ENCODE measurements at regions not wholly inside any gene's neighbourhood (a gene's known extent, or its start where the extent isn't known, plus 50 kb on each side); places are given as distances from the start of the nearest gene placed in this dataset.
A peak's percentile ranks its signal among the peaks of the same experiment; 100 is the strongest.

DNA sequence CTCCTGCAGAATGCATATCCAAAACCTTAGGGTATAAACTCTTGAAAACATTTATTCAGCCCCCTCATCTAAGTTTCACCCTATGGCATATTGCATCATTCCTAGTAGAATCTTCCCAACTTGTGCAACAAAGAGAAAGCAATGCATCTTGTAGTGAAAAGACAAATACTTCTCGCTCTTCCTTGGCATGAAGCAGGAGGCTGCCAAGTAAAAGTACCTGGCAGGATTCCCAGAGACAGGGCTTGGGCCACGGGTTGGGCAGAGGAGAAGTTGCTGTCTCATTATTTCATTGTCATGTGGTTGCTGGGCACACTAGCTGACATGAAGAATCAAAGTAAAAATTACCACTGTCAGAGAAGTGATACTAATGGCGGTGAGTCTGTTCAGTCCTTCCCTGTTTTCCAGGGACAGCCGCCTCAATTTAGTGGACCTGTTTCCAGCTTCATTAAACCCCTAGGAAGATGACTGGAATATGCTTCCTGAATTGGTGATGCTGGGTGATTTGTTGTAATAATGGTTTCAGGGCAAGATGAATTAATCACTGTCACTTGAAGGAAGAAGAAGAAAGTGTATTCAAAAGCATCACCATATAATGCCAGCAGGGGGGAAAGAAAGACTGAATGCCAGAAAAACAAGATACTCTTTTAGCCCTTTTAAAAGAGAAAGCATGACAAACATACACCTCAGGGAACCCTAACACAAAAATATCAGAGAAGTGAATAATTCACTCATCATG lies 380.5 kb upstream of the IGFBP7 start:
- DNase-seq (ENCODE audit: low read depth): no peak

DNA sequence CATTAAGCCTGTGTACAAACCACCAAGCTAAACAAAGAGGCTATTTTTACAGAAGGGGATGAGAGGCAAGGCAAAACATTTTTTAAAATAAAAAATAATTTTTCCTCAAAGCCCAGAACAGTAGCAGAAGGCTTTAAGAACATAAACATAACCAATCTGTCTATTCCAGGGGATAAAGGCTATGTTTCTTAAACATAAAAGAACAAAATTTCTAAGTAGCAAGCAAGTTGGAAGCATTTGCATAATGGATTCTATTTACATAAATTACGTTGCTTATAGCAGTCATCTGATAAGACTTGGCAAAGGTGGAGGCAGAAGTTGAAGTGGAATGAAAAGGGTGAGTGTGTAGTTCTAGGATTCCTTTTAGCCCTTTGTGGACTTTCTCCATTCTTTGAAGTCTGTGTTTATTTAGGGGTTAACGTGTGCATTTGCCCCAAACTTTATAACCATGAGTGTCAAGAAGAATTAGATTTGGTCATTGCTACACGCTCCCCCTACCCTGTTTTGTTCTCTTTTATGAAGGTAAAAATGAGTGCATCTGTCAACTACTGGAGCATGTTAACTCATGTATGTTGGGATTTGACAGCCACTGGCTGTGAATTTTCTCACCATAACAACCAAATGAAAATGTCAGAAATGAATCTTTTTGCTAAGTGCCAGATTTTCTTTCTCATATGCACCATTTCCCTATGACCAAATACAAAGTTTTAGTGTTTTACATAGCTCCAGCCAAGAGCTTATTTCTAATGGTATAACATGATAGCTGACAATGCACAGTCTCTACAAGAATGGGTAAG lies 378.4 kb upstream of the IGFBP7 start:
- no peak for DNase-seq (ENCODE audit: low read depth)

DNA sequence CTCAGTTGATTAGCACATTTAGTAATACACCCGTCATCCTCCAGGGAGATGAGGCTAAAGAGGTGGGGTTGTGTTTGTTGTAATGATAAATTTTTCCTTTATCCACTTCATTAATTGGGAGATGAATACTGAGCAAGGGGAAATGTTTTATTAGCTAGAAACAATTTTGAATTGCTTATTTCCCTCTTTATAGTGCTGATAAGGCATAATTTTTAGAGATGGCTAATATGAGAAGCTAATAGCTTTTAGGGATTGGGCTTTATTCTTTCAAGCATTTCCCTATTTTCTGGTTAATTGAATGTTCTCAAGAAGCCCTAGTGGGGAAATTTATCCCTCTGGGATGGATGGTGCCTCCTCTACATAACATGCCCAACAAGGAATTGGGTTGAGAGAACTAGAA lies 365.2 kb upstream of the IGFBP7 start:
- no peak for DNase-seq (ENCODE audit: low read depth)

DNA sequence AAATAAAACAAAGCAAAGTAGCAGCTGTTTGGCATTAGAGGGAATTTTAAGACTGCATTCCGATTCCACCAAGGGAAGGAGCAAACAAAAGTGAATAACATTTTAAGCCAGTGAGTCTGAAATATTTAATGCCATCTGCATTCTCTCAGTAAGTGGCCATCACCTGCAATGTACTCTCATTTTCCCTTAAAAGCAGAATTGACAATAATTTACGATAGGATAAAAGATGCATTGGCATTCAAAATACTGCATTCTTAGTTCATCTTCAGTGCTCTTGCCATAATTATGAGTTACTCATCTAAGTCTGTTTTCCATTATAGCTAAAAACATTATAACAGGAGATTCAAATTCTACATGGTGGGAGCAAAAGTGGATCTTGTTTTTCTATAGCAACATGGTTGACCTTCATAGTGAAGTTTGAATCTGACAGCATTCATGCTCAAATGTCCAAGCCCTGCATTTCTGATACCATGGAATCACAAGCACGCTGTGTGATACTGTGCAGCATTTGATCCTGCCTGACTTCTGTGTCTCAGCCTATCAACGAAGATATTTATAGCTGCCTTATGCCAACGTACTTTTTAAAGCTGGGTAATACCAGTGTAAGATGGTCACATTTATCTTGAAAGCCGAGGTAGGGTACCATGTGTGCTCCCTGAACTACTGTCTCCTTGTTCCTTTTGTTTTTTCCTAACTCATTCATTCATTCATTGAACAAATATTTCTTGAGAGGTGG lies 355.3 kb upstream of the IGFBP7 start:
- DNase-seq (ENCODE audit: low read depth): no peak

DNA sequence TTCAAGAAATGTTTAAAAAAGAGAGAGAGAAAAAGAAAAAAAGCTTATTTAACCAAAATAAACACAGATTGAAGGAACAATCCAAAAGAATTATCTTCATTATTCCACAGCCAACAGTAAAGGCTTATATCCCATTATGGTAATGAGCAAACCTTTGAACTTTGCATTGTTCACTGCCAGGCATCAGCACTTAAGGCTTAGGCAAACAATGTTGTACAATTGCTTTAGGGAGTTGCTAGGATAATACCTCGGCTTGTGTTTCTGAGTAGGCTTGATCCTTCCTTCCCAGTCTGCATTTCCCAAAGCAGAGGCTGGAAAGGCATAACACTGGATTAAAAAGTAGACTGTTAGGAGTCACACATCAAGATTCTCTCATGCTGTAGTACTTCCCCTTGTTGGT lies 352.7 kb upstream of the IGFBP7 start:
- no peak for DNase-seq (ENCODE audit: low read depth)

DNA sequence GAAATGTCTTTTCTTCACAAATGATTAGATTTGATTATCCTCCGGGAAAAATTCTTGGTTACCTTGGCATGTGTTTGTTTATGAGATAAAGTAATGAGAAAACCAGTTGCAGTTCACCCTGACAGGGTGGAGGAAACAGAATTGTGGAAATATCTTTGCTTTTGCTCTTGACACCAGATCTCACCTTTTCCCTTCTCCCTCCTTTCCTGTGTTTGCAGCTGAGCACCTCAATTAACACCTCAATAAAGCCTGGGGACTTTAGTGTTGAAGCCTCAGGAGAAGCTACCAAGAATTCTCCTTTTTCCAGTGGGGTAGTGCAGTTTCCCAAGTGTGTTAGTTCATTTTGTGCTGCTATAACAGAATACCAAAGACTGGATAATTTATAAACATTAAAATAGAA lies 350.8 kb upstream of the IGFBP7 start:
- DNase-seq (ENCODE audit: low read depth): no peak

DNA sequence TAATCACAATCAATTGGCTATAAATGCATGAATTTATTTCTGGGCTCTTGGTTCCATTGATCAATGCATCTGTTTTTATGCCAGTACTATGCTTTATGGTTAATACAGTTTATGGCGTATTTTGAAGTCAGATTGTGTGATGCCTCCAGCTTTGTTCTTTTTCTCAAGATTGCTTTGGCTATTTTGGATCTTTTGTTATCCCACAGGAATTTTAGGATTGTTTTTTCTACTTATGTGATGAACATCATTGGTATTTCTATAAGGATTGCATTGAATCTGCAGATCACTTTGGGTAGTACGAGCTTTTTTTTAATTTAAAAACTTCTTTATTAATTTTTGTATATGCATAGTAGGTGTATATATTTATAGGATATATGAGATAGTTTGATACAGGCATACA lies 338.7 kb upstream of the IGFBP7 start:
- DNase-seq (ENCODE audit: low read depth): no peak

DNA sequence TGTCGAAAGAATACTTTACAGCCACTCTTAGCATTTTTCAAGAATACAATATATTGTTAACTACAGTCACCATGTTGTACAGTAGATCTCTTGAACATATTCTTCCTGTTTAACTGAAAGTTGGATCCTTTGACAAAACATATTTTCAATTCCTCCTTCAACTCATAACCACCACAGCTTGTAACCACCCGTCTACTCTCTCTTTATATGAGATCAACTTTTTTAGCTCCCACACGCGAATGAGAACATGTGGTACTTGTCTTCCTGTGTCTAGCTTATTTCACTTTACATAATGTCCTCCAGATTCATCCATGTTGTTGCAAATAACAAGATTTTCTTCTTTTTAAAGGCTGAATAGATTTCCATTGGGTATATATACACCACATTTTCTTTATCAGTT lies 338.3 kb upstream of the IGFBP7 start:
- no peak for DNase-seq (ENCODE audit: low read depth)

DNA sequence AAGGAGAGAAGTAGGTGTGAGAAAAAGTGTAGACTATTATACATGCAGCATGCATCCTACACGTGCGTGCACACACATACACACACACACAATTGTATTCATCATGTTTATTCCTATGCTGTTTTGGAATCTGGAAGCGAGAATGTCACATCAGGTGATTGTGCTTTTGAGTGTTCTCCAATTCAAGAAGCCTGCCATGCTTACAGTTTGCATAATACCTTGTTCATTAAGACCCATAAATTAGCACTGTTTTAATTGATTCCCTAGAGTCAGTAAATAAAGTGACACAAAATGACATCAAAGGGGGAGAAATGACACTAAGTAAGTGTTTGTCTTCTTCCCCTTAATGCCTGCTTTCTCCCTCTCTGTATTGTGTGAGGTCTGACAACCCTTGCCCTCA lies 336.1 kb upstream of the IGFBP7 start:
- DNase-seq (ENCODE audit: low read depth): no peak

DNA sequence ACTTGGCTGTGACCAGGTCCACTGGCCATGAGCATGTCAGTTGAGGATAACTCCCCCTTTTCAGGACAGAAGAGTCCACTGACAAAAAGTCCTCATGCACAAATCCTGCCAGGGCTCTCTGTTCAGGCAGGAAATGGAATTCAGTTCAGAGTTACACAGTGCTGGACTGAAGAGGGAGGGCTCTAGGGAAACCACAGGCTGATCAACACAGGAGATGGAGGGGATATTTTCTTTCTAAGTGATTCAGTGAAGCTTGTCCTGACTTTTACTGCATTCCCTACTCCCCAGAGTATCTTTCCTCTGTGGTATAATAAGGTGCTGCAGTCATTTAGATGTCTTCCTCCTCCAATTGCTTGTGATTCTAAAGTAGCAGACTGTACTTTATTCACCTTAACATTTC lies 335.5 kb upstream of the IGFBP7 start:
- DNase-seq (ENCODE audit: low read depth): no peak

DNA sequence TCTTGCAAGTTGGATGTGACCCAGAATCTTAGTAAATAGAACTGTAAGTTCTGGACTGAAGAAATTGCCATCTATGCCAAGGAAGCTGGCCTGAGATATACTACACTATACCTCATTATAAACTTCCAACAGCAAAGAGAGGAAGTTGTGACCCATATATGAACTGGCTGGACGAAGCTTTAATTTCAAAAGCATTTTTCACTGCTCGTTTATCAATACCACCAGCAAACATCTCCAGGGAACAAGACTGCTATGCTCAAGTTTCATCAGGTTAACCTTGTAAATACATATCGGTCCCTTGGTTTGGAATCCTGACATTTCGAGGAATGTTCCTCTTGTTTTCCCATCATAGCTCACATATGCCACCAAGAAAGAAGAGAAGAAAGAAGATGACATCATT lies 334.5 kb upstream of the IGFBP7 start:
- no peak for DNase-seq (ENCODE audit: low read depth)

DNA sequence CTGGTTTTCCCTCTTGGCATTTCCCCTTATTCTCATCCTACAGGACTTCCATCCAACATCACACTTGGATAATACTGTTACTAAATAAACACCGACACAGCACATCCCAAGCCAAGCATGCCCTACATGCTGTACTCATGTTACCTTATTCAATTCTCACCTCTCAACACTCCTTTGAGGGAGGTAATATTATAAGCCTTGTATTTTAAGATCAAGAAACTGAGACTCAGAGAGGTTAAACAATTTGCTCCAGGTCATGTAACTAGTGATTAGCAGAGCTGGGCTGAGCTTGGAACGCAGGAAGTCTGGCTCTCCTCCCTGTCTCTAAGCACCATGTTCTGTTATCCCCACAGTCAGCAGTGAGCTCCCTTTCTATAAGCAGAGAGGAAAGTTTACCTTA lies 333.6 kb upstream of the IGFBP7 start:
- DNase-seq (ENCODE audit: low read depth): no peak

DNA sequence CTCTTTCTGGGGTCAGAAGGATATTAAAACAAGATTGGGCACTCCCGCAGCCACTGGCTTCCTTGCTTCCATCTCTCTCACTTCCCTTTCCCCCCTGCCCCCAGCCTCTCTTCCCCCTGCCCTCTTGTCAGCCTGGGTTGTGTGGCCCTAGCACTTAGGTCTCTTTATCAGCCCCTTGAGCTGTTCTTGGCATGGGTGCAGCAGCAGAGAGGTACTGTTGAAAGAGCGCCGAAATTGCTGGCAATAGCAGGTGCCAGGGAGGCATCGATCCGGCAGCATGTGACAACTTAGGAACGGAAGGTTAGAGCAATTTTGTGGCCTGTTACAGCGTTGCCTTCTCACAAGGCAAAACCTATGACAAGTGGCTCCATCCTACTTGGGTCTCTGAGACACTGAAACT lies 333.1 kb upstream of the IGFBP7 start:
- no peak for DNase-seq (ENCODE audit: low read depth)

DNA sequence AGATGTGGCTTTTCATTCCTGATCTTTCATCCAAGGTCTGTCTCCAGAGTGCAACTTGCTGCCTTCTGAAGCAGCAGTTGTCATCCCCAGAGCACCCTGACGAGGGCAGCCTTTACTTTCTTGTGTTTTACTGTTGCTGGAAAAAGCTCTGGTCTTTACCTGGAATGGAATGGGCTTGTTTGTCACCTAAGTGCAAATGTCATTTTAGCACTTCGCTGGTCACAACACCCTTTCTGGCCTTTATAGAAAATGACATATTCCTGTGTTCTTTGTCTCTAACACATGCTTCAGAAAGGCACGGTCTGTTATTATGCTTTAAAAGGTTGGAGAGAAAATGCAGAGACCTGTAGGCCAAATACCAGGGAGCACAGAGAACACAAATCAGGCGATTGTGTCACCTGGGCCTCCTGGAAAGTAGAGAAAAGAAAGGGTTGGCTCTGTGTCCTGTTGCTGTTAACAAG lies 332.7 kb upstream of the IGFBP7 start:
- DNase-seq (ENCODE audit: low read depth): peak; percentile 55

DNA sequence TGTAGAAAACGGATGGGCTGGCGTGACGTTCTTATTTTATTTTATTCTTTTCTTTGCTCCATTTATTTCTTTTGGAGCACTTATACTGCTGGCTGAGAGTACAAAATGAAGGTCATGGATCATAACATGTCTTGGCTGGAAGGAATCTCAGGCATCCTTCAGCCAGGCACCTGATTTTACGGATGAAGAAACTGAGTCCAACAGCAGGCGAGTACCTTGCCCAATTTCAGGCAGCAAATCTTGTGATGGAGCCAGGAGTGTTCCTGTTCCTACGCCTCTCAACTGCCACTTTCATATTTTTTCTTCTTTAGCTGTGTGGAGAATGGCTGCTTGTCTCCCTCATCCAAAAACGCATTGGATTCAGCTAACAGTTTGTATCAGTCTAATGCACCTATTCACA lies 332.1 kb upstream of the IGFBP7 start:
- DNase-seq (ENCODE audit: low read depth): no peak

DNA sequence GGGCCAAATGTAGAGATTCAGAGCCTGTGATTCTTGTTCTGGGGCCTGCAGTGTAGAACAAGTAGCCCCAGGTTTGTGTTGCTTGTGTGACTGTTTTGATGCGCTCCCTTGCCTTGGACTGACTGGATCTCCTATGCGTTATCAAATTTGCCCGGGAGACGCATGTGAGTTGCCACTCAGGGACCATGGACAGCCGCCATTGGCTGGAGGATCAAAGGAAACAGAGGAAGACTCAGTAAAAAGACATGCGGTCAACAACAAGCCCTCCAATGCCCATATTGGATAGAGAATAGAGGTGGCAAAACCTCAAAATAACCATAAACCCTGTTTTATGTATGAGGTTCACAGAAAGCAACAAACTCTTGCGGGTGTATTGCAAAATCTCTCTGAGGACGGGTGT lies 327.5 kb upstream of the IGFBP7 start:
- no peak for DNase-seq (ENCODE audit: low read depth)

DNA sequence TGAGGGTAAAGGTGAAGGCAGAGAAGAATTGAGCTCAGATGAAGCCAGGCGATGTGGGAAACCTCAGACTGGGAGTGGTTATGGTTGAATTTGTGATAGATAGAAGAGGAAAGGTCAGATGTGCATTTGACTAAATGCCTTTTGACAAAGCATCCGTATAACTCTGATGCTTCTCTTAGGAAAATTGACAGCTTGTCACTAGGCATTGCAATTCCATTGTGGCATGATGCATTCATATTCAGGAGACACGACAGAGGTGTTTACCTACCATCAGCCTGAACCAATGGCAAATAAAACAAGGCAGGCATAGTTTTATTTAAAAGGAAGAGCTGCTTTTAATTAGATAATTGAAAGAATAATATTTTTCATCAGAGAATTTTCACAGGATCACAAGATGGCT lies 325.1 kb upstream of the IGFBP7 start:
- no peak for DNase-seq (ENCODE audit: low read depth)

DNA sequence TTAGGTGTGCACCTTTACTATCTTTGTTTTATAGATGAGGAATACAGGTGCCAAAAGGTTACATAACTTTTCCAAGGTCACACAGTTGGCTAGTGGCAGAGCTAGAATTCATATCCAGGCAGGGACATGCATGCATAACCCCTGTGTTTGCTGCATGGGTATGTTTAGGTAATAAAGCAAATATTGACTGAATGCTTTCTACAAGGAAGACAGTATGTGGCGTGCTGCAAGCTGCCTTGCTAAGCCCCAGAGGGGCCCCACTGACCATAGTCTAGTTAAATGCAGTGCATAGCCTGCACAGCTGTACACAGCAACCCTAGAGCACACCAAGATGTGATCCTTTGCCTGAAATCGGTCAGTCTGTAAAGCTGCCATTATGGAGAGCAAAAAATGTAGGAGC lies 320.5 kb upstream of the IGFBP7 start:
- DNase-seq (ENCODE audit: low read depth): no peak

DNA sequence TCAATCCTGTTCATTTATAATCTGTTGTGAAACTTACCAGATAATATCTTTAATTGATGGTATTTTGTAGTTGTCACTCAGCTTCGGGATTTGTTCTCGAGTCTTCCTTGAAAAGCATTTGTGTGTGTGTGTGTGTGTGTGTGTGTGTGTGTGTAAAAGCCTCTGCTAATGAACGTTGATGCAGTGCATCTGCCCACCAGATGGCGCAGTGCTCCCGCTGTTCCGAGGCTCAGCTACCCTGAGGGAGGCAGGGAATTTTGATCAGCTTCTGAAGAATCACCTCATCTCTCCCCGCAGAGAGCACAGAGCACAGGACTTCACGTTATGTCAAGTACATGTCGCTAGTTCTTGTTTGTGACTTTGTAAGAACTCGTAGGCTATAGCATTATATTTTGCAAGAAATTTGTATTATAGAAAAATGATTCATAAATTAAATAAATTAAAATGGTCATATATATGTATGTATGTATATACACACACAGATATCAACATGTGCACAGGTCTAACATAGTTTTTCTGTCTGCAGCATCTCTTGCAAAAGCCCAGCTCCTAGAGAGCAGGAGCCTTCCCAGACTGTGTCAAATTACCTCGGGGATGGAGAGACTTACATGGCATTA lies 316.7 kb upstream of the IGFBP7 start:
- DNase-seq (ENCODE audit: low read depth): peak; percentile 74

DNA sequence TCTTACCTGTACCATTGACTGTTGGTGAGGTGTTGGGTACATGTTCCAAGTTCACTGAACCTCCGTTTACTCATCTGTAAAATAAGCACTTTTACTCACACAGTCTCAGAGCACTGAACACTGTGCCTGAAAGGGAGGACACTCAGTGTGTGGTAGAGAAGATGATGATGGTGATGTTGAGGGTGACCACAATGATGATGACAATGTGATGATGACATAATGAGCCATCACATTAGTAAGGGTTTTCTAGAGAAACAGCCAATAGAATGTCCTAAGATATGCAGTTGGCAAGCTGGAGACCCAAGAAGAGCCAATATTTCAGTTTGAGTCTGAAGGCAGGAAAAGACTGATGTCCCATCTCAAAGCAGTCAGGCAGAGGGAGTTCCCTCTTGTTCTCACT lies 315.4 kb upstream of the IGFBP7 start:
- peak; percentile 83 for DNase-seq (ENCODE audit: low read depth)

DNA sequence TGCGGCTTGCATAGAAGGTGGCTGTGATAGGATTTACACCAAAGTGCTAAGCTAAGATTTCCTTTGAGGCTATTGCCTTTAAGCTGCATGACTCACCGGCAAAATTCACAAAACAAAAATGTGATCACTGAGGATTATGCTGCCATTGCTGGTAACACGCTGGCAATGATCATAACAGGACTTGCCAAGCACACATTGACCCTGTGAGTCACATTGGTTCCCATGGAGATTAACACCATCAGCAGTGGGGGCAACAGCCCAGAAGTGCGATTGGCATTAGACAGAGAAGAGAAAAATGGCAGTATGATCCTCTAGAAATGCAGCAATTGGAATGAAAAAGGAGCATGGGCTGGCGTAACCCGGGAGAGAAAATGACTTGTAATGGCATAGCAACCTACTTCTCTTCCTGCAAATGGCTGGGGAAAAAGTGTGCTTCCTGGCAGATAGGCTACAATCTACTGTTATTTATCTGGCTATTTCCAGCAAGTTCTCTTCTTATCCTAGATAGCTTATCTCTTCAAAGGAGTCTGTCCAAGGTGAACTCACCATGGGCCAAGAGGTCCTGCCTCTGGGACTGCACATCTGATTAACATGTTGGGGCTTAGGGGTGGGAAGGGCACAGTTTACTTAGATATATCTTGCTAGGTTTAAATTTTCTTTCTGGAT lies 314.2 kb upstream of the IGFBP7 start:
- peak; percentile 94 for DNase-seq (ENCODE audit: low read depth)

DNA sequence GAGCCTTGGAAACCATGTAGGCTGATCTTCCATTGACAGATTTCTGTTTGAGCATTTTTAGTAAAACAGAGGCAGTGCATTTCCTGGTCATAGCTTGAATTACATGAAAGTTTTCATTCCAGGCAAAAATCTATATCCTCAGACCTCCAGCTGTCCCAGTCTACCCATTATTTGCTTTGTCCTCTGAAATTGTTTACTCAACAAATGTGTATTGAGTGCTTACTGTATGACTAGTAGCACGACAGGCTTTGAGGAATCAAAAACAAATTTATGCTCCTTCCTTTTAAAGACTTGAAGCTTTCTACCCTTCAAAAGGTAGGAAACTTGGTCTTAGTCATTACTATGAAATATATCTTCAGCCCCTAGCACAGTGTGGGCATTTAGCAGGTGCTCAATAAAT lies 307.9 kb upstream of the IGFBP7 start:
- DNase-seq (ENCODE audit: low read depth): no peak

All from ELR (cell line).